GM19238 (cell line): ENCODE measurements at regions not wholly inside any gene's neighbourhood (a gene's known extent, or its start where the extent isn't known, plus 50 kb on each side); places are given as distances from the start of the nearest gene placed in this dataset.
"Not testable (repeated sequence)": the region's sequence is repeated elsewhere in the genome, so short reads cannot be mapped to it uniquely, and the experiment has no call there.

Experiments used
- DNase-seq: peaks from one replicate; pipeline ENCODE4 v3.0.0; 2011; ENCODE audit warnings: low spot score; ENCODE audit not compliant: insufficient read length

DNA sequence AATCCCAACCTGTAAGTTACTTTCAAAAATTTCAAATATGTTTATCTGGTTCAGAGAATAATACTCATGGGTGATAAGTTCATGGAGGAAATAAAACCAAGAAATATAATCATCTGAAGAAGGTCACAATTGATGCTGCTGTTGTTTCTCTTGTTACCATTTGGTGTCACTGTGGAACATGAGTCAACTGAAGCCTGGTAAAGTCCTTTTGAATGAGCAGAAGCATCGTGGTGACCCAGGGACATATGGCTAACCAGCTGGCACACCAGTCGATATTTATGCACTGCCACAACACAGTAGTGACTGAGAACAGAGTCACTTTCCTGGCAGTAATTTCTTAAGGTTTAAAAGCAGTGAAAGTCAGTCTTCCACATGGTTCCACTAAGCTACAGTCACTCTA lies 612.9 kb upstream of the TLE4 start:
- no peak for DNase-seq

DNA sequence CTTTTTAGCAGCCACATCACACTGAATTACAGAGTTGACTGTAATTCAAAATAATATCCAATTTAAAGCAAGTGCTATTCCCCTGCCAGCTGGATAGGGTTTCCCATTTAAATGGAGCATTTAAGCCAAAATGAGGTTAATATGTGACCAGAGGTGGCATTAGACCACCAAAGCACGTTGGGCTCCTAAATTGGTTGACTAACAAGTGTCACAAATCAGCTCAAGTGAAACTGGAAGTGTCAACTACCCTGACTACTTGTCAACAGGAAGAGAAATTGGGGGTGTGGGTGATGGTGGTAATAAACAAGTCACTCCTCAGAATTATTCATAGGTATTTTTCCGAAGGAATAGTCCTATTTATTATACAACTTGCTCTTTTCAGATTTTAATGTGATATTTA lies 609.6 kb upstream of the TLE4 start:
- no peak for DNase-seq

- no peak for DNase-seq
These were observed 607.9 kb upstream of the TLE4 start for GRCh38 chr9:78963911-78964310.

- DNase-seq: no peak
These were observed 604.1 kb upstream of the TLE4 start for GRCh38 chr9:78967596-78968217.

DNA sequence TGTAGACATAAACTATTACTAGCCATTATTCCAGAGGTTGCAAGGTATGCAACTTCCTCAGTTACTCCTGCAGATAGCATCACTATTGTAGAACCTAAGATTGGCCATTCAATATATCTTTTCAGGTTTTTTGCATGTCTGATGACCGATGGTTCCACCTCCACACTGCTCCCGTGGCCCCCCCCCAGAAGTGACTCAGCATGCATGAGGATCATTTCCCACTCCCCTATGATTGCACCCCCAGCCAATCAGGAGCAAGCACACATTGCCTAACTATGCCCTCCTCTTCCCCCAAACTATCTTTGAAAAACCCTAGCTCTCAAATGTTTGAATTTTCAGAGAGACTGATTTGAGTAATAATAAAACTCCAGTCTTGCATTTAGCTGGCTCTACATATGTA lies 601.4 kb upstream of the TLE4 start:
- no peak for DNase-seq

DNA sequence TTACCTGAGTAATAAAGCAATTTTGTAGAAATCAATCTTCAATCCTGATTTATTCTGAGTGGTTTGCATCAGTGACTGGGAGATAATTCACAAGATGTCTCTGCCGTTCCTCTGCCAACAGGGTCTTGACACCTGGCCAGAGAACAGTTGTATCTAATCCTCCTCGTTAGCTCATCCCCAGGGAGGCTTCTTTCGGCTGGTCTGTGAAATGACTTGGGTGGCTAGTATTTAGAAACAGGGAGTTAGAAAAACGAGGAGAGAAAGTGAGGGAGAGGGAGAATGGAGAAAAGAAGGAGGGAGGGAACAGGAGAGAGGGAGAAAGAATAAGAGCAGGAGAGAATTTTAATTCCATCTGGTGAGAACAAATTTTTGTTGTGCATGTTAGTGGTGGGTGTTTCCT lies 600.2 kb upstream of the TLE4 start:
- no peak for DNase-seq

- DNase-seq: no peak
These were observed 599.3 kb upstream of the TLE4 start for GRCh38 chr9:78972303-78972999.

DNA sequence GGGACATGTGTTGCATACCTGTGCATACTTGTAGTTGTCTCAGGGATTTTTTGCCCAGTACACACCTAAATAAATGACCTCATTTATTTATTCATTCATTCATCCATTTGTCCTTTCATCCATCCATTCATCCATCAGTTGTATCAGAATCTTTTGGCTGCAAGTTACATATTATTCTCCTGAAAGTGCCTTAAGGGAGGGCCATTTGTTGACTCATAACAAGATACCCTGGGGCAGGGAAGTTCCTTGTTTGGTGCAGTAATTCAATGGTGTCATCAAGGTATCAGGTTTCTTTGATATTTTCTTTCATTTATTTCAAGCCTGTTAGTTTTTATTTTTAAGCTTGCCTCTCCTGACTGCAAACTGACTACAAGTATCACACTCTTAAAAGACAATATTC lies 597.9 kb upstream of the TLE4 start:
- no peak for DNase-seq

- no peak for DNase-seq
These were observed 588.9 kb upstream of the TLE4 start for GRCh38 chr9:78982849-78983248.

DNA sequence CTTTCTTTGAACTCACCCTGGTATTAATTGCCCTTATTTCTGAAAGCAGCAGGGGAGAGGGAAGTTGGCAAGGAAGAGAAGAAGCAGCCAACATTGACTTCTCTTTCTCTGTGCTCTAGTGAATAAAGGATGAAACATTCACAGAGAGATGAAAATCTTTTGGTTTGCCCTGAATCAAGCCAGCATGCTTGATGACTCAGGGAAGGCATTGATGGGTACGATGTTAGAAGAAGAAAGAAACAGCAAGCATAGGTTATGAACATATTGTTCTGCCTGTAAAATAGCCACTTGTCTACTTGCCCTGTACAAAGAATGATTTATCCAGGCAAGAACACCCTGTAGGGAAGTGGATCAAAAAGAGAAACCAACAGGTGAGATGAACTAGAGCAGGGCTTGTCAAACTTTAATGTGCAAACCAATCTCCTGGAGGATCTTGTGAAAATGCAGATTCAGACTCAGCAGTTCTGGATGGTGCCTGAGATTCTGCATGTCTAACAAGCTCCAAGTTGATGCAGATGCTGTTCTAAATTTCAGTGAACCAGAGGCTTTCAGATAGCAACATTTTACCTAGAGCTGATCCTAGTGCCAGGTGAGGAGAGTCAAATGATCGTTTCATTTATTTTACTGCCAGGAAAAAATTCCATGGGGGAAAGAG lies 586.6 kb upstream of the TLE4 start:
- DNase-seq: no peak

DNA sequence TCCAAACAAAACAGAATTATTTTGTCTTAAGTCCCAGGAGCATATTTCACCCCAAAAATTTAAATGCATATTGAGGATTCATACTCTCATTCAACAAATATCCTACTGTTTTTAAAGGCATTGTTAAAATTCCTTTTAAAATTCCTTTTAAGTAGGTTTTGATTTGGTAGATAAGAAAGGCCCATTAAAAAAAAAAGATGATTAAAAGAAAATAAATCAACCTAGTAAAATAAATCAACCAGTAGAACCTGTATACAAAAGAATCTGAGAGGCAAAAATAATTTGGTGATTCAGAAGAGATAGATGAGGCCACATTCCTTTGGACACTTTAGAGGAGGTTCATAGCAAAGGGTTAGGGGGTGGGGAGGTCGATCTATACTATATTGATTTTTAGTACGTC lies 585.3 kb upstream of the TLE4 start:
- no peak for DNase-seq

DNA sequence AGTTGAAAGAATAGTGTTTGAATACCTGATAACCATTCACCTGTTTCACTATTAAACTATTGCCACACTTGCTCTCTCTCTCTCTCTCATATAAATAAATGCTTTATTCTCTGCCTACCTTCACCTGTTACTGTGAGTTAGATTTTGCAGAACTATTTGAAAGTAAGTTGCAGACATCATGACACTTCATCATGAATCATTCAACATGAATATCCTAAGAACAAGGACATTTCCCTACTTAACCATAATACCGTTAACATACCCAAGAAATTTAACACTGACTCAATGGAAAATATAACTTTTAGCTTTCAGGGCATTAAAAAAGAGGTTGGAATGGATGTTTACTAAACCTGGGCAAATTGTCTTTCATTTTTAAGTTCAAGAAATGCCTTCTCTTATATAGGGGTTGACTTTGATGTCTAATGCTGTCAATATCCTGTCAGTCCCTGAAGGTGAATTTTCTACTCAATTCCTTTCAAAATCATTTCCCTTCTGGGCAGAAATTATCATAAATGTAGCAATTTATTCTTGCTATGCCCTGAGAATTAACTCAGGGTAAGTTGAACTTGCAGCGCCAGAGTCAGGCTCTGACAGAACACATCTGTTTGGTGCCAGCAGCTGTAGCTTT lies 582.6 kb upstream of the TLE4 start:
- DNase-seq: no peak

DNA sequence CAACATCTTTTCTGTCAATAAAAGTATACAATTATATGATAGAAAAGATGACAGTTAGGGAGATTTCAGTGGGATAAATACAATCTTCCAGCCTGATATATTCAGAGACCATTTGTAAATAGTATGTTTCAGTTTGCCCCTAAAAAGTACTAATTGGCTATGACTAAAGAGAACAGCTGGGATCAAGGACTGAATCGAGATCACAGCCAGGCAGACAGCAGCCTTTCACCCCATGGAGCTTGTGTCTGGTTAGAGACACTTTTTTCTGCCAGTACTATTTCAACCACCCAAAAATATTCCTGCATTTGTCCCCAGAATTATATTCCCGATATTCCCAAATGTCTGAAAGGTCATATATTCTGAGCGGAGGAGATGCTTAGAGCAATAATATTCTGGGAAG lies 577.3 kb upstream of the TLE4 start:
- no peak for DNase-seq

GRCh38 chr9:78994974-78995373 lies 576.8 kb upstream of the TLE4 start:
- DNase-seq: not testable (repeated sequence)

- DNase-seq: no peak
These were observed 574.5 kb upstream of the TLE4 start for GRCh38 chr9:78997296-78997695.

GRCh38 chr9:79000230-79001002 lies 571.3 kb upstream of the TLE4 start:
- DNase-seq: no peak

GRCh38 chr9:79001012-79001411 lies 570.8 kb upstream of the TLE4 start:
- DNase-seq: no peak

DNA sequence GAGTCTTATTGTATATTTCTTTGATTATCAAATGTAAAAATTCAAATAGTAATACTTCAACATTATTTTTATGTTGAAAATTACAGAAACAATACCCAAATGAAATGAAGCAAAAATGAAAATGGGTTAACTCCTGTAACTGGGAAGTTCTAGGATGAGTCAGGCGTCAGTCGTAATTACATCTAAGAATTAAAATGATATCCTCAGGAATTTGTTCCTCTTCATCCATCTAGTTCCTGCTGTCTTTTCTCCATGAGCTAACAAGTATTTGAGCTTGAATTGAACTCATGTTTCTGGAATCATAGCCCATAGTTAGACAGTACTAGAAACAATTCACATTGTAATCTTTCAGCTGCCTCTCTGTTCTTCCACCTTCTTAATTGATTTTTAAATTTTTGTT lies 568.3 kb upstream of the TLE4 start:
- no peak for DNase-seq

DNA sequence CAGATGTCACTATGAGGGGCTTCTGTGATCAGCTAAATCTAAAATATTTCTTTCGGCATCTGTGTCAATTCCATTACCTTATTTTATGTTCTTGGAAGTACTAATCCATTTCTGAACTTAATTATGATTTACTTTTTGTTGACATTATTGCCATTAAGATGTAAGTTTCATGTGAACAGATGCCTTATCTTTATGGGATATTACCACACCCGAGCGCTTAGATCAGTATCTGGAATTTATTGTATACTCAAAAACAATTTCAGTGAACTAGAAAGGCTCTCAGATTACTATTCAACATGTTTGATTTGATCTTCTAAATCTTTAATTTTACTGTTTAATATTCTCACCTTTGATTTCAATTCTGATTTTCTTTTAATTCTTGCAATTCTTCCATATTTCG lies 567.7 kb upstream of the TLE4 start:
- DNase-seq: no peak

GRCh38 chr9:79006546-79006945 lies 565.2 kb upstream of the TLE4 start:
- DNase-seq: no peak

DNA sequence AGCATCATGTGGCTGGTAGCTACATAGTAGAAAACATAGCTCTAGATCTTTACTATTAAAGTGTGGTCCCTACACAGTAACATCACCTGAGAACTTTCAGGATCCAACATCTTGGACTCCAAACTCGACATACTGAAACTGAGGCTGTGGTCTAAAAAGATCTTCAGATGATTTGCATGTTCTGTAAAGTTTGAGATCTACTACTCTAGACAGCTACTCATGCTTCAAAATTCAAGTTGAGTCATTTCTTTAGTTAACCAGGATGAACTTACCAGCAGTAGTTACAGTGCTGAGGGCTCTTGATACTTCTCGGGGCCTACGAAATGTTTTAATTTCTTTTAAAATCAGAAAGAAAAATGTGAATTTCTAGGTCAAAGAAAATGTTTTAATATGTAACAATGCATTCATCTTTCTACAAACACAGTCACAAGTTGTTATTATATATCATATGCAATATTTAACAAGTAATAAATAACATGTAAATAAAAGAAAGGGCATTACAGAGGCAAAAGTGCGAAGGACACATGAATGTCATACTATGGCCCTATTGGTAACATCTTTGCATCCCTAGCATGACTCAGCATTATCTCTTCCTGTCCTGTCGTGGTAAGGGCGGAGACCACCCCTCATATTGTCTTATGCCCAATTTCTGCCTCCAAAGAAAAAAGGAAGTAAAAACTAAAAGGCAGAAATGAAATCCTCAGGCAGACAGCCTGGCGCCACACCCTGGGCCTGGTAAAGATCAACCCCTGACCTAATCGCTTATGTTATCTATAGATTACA lies 563.9 kb upstream of the TLE4 start:
- DNase-seq: no peak
